HG03378 (cell line): ENCODE measurements at regions not wholly inside any gene's neighbourhood (a gene's known extent, or its start where the extent isn't known, plus 50 kb on each side); places are given as distances from the start of the nearest gene placed in this dataset.

Experiments
- ATAC-seq: cut with Tn5 transposase; IDR thresholded peaks from one replicate; pipeline ENCODE4 v1.9.1; 2021; ENCODE audit warnings: mild to moderate bottlenecking, moderate library complexity; ENCODE audit not compliant: unreplicated experiment

DNA sequence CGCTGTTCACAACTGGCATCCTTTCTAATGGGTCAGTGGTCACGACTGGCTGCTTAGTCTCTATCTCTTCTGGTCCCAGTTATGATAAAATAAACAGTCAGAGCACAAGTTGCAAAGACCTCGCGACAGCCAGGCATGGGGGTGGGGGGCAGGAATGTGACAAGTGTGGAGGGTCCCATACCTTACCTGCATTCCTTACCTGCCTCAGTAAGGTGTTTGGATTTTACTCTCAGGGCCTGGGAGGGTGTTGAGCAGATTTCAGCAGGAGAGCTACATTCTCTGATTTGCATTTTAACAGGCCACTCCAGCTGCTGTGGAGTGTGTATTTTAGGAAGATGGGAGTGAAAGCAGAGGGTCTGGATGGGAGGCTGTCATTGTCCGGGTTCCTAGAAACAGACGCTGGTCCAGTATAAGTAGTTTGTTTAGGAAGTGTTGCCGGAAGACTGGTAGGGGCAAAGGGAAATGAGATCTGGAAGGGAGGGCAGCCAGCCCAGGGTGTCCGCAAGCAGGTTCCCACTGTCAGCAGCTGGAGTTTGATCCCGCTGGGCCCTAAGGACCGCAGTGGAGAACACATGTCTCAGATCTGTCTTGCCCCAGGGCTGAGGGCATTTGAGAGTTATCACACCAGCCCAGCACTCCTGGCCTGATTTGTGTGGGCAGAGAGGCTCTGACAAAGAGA lies 920.0 kb downstream of the UQCRFS1 start:
- no peak for ATAC-seq

DNA sequence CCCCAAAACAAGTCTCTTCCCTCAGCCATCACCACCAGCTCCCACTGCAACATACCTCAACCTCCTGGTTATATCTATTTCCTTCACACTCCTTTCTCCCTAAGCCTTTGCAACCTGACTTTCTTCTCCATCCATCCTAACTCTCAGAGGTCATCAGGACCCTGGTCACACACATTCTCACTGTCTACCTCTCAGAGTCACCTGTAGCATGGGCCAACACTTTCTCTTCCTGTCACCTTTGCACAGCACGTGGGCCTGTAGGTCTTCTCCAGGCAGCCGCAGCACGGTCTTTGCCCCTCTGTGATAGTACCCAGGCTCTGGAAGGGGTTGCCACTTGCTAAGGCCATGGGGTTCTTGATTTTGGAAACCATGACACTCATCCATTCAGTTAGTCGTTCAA lies 921.1 kb downstream of the UQCRFS1 start:
- ATAC-seq: no peak

DNA sequence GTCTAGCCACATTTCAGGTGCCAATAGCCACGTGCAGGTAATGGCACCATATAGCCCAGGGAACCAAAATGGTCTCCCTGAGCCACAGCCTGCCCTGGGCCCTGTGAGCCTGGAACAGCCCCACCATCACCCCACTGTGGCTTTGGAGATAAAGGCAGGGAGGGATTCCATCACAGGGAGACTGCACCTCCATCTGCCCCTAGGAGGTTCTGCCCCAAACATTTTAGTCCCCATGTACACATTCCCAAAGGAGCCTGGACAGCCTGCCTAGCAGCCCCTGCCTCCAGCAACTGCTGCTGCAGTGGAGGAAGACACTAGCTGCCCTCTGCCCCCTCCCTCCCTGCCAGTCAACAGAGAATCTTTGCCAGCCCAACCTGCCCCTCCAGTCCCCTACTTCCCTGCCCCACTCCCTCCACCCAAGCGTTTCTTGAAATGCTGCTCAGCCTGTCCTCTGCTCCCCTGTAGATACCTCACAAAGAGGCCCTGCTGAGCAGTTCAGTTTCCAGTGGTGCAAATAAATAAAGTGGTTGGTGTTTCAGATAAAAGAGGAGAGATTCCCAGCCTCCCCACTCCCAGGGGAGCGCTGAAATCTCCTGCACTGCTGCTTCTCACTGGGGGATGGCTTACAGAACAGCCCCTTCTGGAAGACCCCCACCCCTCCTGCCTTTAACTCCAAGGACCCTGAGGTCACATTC lies 921.8 kb downstream of the UQCRFS1 start:
- ATAC-seq: no peak

DNA sequence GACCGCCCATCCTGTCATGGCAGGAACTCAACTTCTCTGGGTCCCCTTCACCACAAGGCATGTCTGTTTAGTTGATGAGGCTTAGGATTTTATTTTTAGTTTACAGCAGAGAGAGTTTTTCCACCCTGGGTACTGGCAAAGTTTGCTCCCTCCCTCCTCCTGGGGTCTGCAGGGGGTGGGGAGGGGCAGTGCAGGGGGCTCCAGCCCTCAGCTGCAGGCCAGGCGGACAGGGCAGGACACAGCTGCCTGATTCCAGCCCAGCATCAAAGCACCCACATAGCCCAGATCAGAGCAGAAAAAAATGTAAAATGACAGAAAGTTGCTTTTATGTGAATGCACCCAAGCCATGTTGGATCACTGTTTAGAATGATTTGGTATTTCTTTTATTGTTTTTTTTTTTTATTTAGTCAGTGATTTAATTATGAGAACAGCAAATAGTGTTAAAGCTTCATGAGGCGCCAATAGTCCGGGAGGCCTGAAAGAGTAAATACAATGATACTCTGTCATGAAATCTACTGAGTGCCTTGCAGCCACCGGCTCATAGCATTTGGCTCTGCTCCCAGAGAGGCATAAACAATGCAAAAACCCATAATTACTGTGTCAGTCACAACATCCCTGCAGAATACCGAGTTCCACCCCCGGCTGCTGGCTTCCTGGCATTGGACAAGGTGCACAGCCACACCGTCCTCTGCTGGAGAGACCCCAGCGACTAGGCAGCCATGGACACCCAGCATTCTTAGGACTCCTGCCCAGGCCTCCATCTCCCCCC lies 923.5 kb downstream of the UQCRFS1 start:
- no peak for ATAC-seq

DNA sequence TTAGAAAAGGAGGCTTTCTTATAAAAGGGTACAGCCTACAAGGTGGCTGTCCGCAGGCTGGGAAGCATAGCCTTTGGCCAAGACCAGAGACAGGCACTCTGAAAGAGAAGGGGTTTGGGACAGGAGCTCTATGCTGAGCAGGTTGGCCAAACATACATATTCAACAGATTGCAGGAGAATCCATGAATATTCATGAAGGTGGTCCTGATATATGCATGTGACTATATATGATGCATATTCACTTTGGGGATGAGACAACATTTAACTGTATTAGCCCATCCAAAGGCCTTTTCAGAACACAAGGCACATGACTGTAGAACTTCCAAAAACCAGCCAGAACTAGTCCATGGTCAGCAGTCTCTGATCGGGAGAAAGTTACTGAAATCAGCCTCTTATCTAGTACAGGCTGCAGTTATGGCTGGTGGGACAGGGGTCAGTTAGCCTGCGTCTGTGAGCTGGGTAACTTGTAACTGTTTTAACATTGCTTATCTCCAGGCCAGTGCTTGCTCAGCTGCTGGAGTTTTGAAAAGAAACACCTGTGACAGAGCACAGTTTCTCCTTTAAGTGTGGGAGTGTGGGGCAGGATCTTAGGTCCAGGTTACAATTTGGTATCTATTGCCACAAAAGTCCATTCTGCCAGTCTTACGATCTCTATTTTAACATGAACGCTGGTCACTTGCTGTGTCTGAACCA lies 924.2 kb downstream of the UQCRFS1 start:
- ATAC-seq: no peak

DNA sequence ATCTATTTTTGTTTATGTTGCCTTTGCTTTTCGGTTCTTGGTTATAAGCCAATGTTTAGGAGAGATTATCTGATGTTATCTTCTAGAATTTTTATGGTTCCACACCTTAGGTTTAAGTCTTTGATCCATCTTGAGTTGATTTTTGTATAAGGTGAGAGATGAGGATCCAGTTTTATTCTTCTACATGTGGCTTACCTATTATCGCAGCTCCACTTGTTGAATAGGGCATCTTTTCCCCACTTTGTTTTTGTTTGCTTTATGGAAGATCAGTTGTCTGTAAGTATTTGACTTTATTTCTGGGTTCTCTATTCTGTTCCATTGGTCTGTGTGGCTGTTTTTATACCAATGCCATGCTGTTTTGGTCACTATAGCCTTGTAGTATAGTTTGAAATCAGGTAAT lies 927.0 kb downstream of the UQCRFS1 start:
- ATAC-seq: no peak

DNA sequence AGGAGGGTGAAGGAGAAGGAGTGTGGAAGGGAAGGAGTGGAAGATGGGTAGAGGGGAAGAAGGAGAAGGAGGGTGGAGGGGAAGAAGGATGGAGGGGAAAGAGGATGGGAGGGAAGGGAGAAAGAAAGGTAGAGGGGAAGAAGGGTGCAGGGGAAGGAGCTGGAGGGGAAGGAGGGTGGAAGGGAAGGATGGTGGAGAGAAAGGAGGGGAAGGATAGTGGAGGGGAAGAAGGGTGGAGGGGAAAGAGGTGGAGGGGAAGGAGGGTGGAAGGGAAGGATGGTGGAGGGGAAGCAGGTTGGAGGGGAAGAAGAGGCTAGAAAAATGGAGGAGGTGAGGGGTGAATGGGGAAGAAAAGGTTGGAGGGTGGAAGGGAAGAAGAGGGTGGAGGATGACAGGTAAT lies 927.9 kb downstream of the UQCRFS1 start:
- ATAC-seq: no peak

DNA sequence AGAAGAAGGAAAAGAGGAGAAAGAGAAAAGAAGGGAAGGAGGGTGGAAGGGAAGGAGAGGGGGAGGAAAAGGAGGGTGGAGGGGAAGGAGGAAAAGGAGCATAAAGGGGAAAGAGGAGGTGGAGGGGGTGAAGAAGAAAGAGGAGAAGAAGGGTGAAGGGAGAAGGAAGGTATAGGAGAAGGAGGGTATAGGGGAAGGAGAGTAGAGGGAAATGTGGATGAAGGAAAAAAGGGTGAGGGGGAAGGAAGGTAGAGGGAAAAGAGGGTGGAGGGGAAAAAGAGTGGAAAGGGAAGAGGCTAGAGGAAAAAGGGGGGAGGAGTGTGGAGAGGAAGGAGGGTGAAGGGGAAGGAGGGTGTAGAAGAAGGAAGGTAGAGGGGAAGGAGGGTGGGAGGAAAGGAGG lies 928.6 kb downstream of the UQCRFS1 start:
- no peak for ATAC-seq

DNA sequence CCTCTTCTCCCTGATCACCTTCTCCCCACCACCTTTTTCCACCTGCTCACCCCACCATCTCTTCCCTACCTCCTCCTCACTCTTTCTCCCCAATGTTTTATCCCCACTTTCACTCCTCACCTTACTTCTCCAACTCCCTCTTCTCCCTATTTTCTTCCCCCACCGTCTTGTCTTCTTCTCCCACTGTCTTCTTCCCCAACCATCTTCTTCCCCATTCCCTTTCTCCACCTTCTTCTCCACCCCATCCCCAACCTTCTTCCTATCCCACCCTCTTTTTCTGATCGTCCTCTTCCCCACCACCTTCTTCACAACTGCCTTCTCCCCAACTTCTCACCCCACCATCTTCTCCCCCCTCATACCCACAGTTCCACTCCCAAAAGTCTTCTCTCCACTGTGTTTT lies 929.4 kb downstream of the UQCRFS1 start:
- no peak for ATAC-seq

DNA sequence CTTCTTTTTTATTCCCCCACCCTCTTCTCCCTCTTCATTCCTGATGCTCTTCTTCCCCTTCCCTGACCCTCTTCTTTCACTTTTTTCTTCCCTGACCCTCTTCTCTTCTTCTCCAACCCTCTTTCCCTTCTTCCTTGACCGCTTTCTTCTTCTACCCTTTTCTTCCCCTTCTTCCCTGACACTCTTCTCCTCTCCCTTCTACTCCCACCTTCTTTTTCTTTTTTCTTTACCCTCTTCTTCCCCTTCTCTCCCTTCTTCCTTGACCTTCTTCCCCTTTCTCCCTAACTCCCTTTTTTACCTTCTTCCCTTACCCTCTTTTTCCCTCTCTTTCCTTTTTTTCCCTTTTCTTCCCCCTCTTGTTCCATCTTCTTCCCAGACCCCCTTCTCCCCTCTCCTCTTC lies 931.3 kb downstream of the UQCRFS1 start:
- no peak for ATAC-seq

DNA sequence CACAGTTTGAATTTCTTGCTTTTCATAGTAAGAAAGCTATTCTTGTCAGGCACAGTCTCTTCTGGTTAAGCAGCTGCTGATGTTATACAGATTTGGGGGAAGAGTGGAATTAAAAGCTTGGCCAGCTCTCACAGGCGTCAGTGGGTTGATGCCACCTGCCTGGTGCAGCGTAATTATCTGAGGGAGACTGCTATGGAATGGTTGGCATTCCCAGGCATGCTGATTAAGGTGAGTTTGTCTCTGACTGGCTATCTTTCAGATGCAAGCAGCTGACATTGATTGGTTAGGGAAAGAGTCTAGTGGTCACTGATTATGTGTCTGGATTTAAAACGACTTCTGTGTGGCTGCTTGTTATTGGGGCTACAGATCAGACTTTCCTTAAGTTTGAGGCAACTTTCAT lies 948.4 kb downstream of the UQCRFS1 start:
- no peak for ATAC-seq

DNA sequence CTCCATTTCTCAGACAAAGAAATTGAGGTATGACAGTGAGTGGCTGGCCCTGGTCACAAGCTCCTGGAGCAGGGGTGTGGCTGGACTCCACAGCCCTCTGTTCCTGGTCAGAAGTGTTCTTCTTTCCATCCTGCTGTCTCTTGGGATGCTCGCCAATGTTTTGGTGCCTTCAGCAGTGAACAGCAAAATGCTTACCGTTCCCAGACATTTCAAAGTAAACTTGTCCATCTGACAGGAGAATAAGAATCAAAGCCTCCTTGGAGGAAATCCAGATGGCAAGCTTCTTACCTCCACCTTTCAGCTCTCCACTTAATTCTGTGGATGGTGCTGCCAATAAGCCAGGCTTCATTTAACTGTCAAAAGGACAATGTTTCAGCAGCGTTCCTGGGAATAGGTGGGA lies 954.1 kb downstream of the UQCRFS1 start:
- ATAC-seq: no peak

DNA sequence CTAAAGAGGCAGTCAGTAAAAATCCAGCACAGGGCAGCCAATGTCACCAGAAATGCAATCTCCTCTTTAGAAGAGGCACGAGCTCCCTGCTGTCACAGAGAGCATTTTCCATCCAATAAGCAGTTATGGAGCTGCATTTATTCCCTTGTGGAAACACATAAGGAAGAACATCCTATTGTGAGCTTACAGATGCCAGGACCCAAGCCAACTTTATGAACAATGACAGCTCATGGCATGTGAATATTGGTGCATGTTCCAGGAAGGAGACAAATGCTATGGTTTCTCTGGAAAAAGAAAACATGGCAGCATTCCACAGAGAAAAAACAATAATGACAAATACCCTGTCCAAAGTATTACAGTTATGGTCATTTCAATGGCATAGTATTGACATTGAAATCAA lies 955.6 kb downstream of the UQCRFS1 start:
- no peak for ATAC-seq

DNA sequence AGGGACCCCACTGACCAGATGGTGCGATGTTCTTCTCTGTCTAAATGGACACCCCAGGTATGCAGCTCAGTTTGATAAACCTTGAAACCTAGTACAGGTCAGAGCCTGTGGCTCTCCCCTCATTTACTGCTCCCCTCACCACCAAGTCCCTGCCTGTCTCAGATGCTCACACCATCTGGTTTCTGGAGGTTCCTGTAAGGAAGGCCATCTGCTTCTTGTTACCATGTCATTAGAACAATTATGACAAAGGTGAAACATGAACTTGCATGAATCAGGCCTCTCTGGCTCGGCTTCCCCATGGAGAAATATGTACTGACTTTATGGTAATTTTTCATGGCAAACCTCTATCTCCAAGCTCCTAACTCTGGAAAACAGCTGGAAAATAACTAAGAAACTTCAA lies 965.7 kb downstream of the UQCRFS1 start:
- no peak for ATAC-seq

DNA sequence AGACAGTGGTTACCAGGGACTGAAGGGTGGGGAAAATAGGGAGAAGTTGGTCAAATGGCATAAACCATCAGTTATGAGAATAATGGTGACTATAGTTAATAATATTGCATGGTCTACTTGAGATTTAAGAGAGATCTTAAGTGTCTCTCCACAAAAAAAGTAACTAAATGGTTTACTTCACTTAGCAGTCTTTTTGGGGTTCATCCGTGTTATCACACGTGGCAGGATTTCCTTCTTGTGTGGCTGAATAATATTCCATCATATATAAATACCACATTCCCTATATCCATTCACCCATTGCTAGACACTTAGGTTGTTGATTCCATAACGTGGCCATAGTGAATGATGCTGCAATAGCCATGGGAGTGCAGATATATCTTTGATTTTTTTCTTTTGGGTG lies 967.0 kb downstream of the UQCRFS1 start:
- no peak for ATAC-seq

DNA sequence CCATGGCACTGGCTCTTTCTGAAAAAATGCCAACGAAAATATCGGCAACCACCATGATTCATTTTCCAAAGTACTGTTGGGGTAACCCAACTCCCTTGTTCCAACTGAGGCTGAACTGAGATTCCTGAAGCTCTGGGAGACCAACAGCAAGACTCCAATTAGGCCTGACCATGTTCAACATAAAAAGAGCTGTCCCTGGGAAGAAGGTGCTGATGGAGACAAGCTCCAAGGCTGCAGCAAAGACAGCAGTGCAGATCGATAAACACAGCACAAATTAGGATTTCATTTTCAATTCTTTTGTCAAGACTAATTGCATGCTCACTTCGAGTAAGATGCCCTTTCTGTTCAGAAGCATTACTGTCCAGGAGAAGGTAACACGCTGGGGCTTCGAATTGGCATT lies 968.0 kb downstream of the UQCRFS1 start:
- no peak for ATAC-seq

DNA sequence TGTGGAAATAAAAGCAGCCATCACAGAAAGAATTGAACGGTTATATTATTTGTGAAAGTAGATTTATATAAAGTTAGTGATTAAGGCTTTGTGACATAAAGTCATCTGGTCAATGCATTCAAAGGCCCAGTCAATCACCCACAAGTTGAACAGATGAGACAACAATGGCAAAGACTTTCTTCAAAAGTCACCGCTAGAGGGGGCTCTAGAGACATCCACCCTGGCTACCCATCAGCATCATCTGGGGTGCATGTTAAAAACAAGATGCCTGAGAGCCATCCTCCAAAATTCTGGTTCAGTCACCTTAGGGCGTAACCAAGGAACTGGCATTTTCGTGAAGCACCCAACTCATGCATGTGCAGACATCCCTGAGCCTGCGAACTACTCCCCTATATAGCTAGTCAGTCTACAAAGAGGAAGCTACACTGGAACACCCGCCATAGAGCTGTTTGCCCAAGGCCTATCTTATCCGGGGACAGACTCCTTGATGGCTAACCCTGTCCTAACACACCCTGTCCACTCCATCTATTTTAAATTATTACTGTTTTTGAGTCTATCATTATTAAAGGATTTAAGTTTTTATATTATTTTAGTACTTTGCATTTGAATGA lies 970.5 kb downstream of the UQCRFS1 start:
- no peak for ATAC-seq

DNA sequence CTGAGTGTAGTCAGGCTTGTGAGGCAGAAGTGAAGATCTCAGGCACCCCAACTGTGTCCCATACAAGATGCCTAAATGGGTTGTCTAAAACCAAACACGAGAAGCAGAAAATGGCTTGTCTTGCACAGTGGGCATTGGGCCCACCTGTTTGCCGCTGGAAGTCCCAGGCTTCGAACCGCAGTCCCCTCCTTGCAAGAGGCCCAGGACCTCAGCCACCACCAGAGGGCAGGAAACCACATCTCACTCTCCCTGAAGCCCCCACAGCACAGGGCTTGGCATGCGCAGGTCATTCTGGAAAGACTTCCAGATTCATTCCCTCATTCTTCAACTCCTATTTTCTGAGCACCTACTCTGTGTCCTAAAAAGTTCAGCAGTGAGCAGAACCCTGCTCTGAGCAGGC lies 973.7 kb downstream of the UQCRFS1 start:
- no peak for ATAC-seq

DNA sequence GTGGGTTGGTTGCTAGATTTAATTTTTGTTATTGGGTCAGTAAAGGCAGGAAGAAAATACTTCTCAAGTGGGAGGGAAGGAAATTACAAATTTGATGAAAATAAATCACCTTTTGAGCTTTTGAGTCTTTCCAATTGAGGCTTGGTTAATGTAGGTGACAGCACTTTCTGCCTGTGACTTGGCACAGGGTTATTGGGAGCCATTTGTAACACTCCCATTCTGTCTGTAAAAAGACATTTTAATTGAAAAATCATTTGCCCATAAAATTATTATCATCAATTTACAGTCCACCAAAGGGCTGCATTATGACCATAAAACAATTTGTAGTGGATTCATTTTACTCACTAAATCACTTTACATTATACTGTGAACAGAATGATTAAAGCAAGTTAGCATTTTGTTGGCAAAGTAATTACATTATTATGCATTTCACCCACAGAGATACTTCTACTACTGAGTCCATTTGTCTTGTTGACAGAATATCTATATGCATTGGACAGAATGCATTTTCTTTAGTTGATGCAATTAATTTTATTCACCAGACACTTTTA lies 974.6 kb downstream of the UQCRFS1 start:
- ATAC-seq: no peak

DNA sequence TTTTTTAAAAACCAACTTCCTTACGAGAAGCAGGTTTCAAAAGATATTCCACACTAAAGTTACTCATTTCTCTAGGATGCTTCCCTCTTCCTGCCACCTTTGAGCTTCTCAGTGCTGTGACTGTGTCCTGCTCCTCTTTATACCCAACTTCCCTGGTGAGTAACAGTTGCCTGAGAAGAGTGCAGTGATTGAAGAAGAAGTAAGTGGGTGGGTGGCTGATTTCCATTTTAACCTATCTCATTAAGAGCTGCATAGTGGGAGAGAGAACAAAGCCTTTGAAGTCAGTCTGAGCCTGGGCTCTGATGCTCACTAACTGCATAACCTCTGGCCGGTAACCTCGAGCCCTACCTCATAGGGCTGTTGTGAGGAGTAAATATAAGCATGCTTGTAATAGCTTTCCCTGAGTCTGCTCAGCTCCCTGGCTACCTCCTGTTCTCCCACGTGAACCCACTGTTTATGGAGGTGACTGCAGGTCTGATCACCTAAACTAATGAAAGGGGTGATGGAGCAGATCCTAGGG lies 977.3 kb downstream of the UQCRFS1 start:
- ATAC-seq: no peak

DNA sequence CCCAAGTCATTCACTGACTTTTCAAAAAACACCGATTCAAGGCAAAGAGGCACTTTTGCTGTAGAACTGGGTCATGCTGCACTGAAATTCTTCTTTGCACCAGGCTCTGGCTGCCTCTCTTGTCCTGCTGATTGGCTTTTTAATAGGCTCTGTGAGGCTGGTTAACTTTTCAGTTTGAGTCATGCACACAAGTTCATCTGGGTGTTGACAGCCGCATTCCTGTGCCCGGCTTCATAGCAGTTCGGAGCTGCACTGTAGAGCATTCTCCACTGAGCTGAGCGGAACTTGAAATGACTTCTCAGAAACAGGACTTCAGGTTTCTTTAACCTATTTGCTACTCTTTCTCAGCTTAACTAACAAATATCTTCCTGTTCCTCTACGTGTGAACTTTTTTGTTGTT lies 978.3 kb downstream of the UQCRFS1 start:
- no peak for ATAC-seq
